Keratinocyte (primary cell): ENCODE measurements at regions not wholly inside any gene's neighbourhood (a gene's known extent, or its start where the extent isn't known, plus 50 kb on each side); places are given as distances from the start of the nearest gene placed in this dataset.

Experiments
- DNase-seq: peaks from one replicate; pipeline ENCODE4 v3.0.0-alpha.2; 2011; ENCODE audit warnings: low read depth, missing footprints, low spot score
- FAIRE-seq: peaks from 2 replicates; lab custom pipeline; 2011; peaks lifted over from hg19 to GRCh38; lab: Jason Lieb, UNC
- H2AFZ ChIP-seq: 2 replicates; pipeline ENCODE4 v1.6.0; 2012; ENCODE audit warnings: low read length, control low read depth, inconsistent platforms; ENCODE audit not compliant: control insufficient read depth
- H3K27ac ChIP-seq: 2 replicates; pipeline ENCODE4 v1.5.1; 2011; ENCODE audit warnings: low read length; ENCODE audit not compliant: control insufficient read depth, insufficient read depth
- H3K27me3 ChIP-seq: 3 replicates; pipeline ENCODE4 v1.6.0; 2011; ENCODE audit warnings: low read length; ENCODE audit not compliant: control insufficient read depth, insufficient read depth; ENCODE audit errors: extremely low read depth
- H3K36me3 ChIP-seq, 2 experiments: 2 replicates in 1 of 2; 3 replicates in 1 of 2; pipeline ENCODE4 v1.5.1; 2011; ENCODE audit warnings: low read length in 2 of 2, mild to moderate bottlenecking in 1 of 2; ENCODE audit not compliant: control insufficient read depth in 2 of 2, insufficient read depth in 2 of 2; ENCODE audit errors: extremely low read depth in 1 of 2
- H3K4me1 ChIP-seq: 3 replicates; pipeline ENCODE4 v1.5.1; 2011; ENCODE audit warnings: low read length; ENCODE audit not compliant: control insufficient read depth, insufficient read depth; ENCODE audit errors: extremely low read depth
- H3K4me2 ChIP-seq: 3 replicates; pipeline ENCODE4 v1.6.0; 2011; ENCODE audit warnings: low read depth, low read length; ENCODE audit not compliant: control insufficient read depth, insufficient read depth; ENCODE audit errors: extremely low read depth
- H3K4me3 ChIP-seq, 3 experiments: fragments of 200-600 bp in 1 of 3; sonication (generic) in 1 of 3; 2 replicates in 2 of 3; 3 replicates in 1 of 3; pipeline ENCODE4 v1.5.1; 2011 to 2016; ENCODE audit warnings: low read length in 3 of 3, mild to moderate bottlenecking in 3 of 3, control low read depth in 2 of 3, inconsistent platforms in 1 of 3, low read depth in 1 of 3, mixed read lengths in 1 of 3, mixed run types in 1 of 3, moderate library complexity in 1 of 3; ENCODE audit not compliant: control insufficient read depth in 2 of 3, insufficient read depth in 2 of 3; ENCODE audit errors: extremely low read depth in 1 of 3
- H3K79me2 ChIP-seq: 2 replicates; pipeline ENCODE4 v1.6.0; 2012; ENCODE audit warnings: low read length; ENCODE audit not compliant: control insufficient read depth, insufficient read depth
- H3K9ac ChIP-seq: 3 replicates; pipeline ENCODE4 v1.6.0; 2011; ENCODE audit warnings: low read length; ENCODE audit not compliant: control insufficient read depth, insufficient read depth; ENCODE audit errors: extremely low read depth
- H3K9me1 ChIP-seq: 3 replicates; pipeline ENCODE4 v1.6.0; 2011; ENCODE audit warnings: low read length; ENCODE audit not compliant: control insufficient read depth, insufficient read depth; ENCODE audit errors: extremely low read depth
- H3K9me3 ChIP-seq: 2 replicates; pipeline ENCODE4 v1.5.1; 2012; ENCODE audit warnings: low read depth, low read length; ENCODE audit not compliant: control insufficient read depth
- H4K20me1 ChIP-seq: 3 replicates; pipeline ENCODE4 v1.6.0; 2011; ENCODE audit warnings: low read length; ENCODE audit not compliant: control insufficient read depth, insufficient read depth; ENCODE audit errors: extremely low read depth
- CTCF ChIP-seq, 3 experiments: IDR thresholded peaks in 1 of 3; conservative IDR thresholded peaks in 1 of 3; optimal IDR thresholded peaks in 1 of 3; 2 replicates in 2 of 3; 3 replicates in 1 of 3; pipeline versions ENCODE3 to v1.5.1; 2011; ENCODE audit warnings: low read length in 3 of 3, mild to moderate bottlenecking in 3 of 3, moderate library complexity in 2 of 3, control low read depth in 1 of 3, inconsistent platforms in 1 of 3; ENCODE audit not compliant: insufficient read depth in 2 of 3; ENCODE audit errors: extremely low read depth in 1 of 3
- EZH2 ChIP-seq: IDR thresholded peaks from one replicate; pipeline ENCODE4 v1.6.1; 2012; ENCODE audit warnings: inconsistent platforms, mild to moderate bottlenecking, low read length, moderate library complexity
- dilution Hi-C: fragments of 300-500 bp; cut with MboI; formaldehyde crosslinking; loops from one replicate; pipeline ENCODE4 v1.7.0; 2020; ENCODE audit warnings: low sequenced_read_pairs; ENCODE audit not compliant: extremely low pct_ligation_motif_present

GRCh38 chr5:175257128-175257846, 186.7 kb downstream of the DRD1 start:
- DNase-seq (no peak), FAIRE-seq (no peak)
- H3K9me1 ChIP-seq: no peaks in the 10 kb centered on the region
- H3K27me3 ChIP-seq: no peaks in the 10 kb centered on the region
- dilution Hi-C loops: no loop called here
- H3K79me2 ChIP-seq: no peaks in the 10 kb centered on the region
- H3K4me1 ChIP-seq: no peaks in the 10 kb centered on the region
- H4K20me1 ChIP-seq: no peaks in the 10 kb centered on the region
- no peak overlapping the region for H3K27ac ChIP-seq
- TF ChIP-seq EZH2: no peak
- TF ChIP-seq CTCF (optimal IDR thresholded peaks at IDR 0.05 in 1 of 3, IDR thresholded peaks at IDR 0.05 in 1 of 3, conservative IDR thresholded peaks at IDR 0.05 in 1 of 3; ENCODE audit: extremely low read depth in 1 of 3, insufficient read depth in 2 of 3, low read length in 3 of 3): no peak
- no peaks in the 10 kb centered on the region for H3K36me3 ChIP-seq
- no peaks in the 10 kb centered on the region for H3K9me3 ChIP-seq
- no peak overlapping the region for H3K4me2 ChIP-seq
- H3K4me3 ChIP-seq: no peak overlapping the region
- no peak overlapping the region for H3K9ac ChIP-seq
- no peak overlapping the region for H2AFZ ChIP-seq

- TF ChIP-seq EZH2: no peak
- TF ChIP-seq CTCF (optimal IDR thresholded peaks at IDR 0.05 in 1 of 3, IDR thresholded peaks at IDR 0.05 in 1 of 3, conservative IDR thresholded peaks at IDR 0.05 in 1 of 3; ENCODE audit: extremely low read depth in 1 of 3, insufficient read depth in 2 of 3, low read length in 3 of 3): no peak
- Histone ChIP-seq H3K4me2 (no peak overlapping the region), H3K79me2 (no peaks in the 10 kb centered on the region), H3K27me3 (no peaks in the 10 kb centered on the region), H3K9me3 (no peaks in the 10 kb centered on the region), H2AFZ (no peak overlapping the region), H3K27ac (no peak overlapping the region), H4K20me1 (no peaks in the 10 kb centered on the region), H3K9me1 (no peaks in the 10 kb centered on the region), H3K9ac (no peak overlapping the region), H3K4me3 (no peak overlapping the region), H3K4me1 (no peaks in the 10 kb centered on the region), H3K36me3 (no peaks in the 10 kb centered on the region)
- no peak for DNase-seq
- no peak for FAIRE-seq
- dilution Hi-C loops: no loop called here
These were observed 189.8 kb downstream of the DRD1 start for GRCh38 chr5:175254155-175254554.
